Activated B cell treated with CpG ODN at 0.5 μM for 24 hours (primary cell): ENCODE measurements at regions not wholly inside any gene's neighbourhood (a gene's known extent, or its start where the extent isn't known, plus 50 kb on each side); places are given as distances from the start of the nearest gene placed in this dataset.

Experiments
- ATAC-seq: fragments of 200-7000 bp; cut with Tn5 transposase; one replicate; pipeline ENCODE4 v1.10.0; 2021; ENCODE audit warnings: low read depth, mild to moderate bottlenecking, moderate library complexity
- CTCF ChIA-PET: fragments of 350-600 bp; sonication (Branson Sonifier 250); formaldehyde crosslinking; loops from one replicate; lab custom pipeline; 2021; ENCODE audit warnings: antibody characterized with exemption; lab: Charles Lee
- POLR2A ChIA-PET: fragments of 350-600 bp; sonication (Branson Sonifier 250); formaldehyde crosslinking; loops from one replicate; lab custom pipeline; 2021; ENCODE audit warnings: antibody characterized with exemption; lab: Charles Lee
- DNase-seq: peaks from one replicate; pipeline ENCODE4 v3.0.0; 2022
- H3K27ac Mint-ChIP-seq: one replicate; pipeline ENCODE4 v1.8.0; 2020; ENCODE audit warnings: mixed read lengths
- H3K27me3 Mint-ChIP-seq: one replicate; pipeline ENCODE4 v1.8.0; 2021; ENCODE audit warnings: mixed read lengths
- H3K36me3 Mint-ChIP-seq: one replicate; pipeline ENCODE4 v1.8.0; 2021; ENCODE audit warnings: low read depth, mixed read lengths
- H3K4me1 Mint-ChIP-seq: one replicate; pipeline ENCODE4 v1.8.0; 2021; ENCODE audit warnings: mixed read lengths
- H3K4me3 Mint-ChIP-seq: one replicate; pipeline ENCODE4 v1.8.0; 2020; ENCODE audit warnings: mild to moderate bottlenecking, mixed read lengths
- H3K9me3 Mint-ChIP-seq: one replicate; pipeline ENCODE4 v1.8.0; 2020; ENCODE audit warnings: mixed read lengths
- CTCF ChIP-seq: fragments of 200-600 bp; IDR thresholded peaks from one replicate; pipeline ENCODE4 v1.8.0; 2022; ENCODE audit warnings: antibody characterized with exemption, mild to moderate bottlenecking
- intact Hi-C: fragments of 100-400 bp; cut with micrococcal nuclease; formaldehyde crosslinking; loops from one replicate; pipeline ENCODE4 v1.15.1; 2024

- Mint-ChIP-seq H3K9me3 (no peaks in the 10 kb centered on the region), H3K27ac (no peak overlapping the region), H3K4me3 (no peak overlapping the region), H3K27me3 (no peaks in the 10 kb centered on the region), H3K4me1 (no peaks in the 10 kb centered on the region), H3K36me3 (no peaks in the 10 kb centered on the region)
- intact Hi-C loops, result no loop called here
- POLR2A ChIA-PET, result no interaction called here
- DNase-seq (no peak), ATAC-seq (no peak)
- TF ChIP-seq CTCF, result no peak
- CTCF ChIA-PET, result no interaction called here
These were observed 817.9 kb downstream of the SOCS6 start for GRCh38 chr18:71106701-71107100.

GRCh38 chr18:71105994-71106546, 817.2 kb downstream of the SOCS6 start:
- CTCF ChIA-PET, result no interaction called here
- H3K27ac Mint-ChIP-seq, result no peak overlapping the region
- H3K27me3 Mint-ChIP-seq, result no peaks in the 10 kb centered on the region
- no peaks in the 10 kb centered on the region for H3K9me3 Mint-ChIP-seq
- no peak for TF ChIP-seq CTCF
- no peak overlapping the region for H3K4me3 Mint-ChIP-seq
- no peak for DNase-seq
- H3K36me3 Mint-ChIP-seq, result no peaks in the 10 kb centered on the region
- no peak for ATAC-seq
- H3K4me1 Mint-ChIP-seq, result no peaks in the 10 kb centered on the region
- POLR2A ChIA-PET, result no interaction called here
- intact Hi-C loops, result no loop called here

GRCh38 chr18:71105078-71105819, 816.4 kb downstream of the SOCS6 start:
- POLR2A ChIA-PET, result no interaction called here
- CTCF ChIA-PET, result no interaction called here
- no peaks in the 10 kb centered on the region for H3K4me1 Mint-ChIP-seq
- H3K27me3 Mint-ChIP-seq, result no peaks in the 10 kb centered on the region
- H3K27ac Mint-ChIP-seq, result no peak overlapping the region
- no peaks in the 10 kb centered on the region for H3K36me3 Mint-ChIP-seq
- no peak for TF ChIP-seq CTCF
- no peak for ATAC-seq
- H3K4me3 Mint-ChIP-seq, result no peak overlapping the region
- intact Hi-C loops, result no loop called here
- no peak for DNase-seq
- no peaks in the 10 kb centered on the region for H3K9me3 Mint-ChIP-seq

GRCh38 chr18:71079606-71080005, 790.8 kb downstream of the SOCS6 start:
- no peak for DNase-seq
- no peaks in the 10 kb centered on the region for H3K27me3 Mint-ChIP-seq
- no peaks in the 10 kb centered on the region for H3K9me3 Mint-ChIP-seq
- TF ChIP-seq CTCF, result no peak
- POLR2A ChIA-PET, result no interaction called here
- ATAC-seq, result no peak
- no peaks in the 10 kb centered on the region for H3K36me3 Mint-ChIP-seq
- no peaks in the 10 kb centered on the region for H3K4me1 Mint-ChIP-seq
- H3K4me3 Mint-ChIP-seq, result no peak overlapping the region
- CTCF ChIA-PET, result no interaction called here
- H3K27ac Mint-ChIP-seq, result no peak overlapping the region
- intact Hi-C loops, result no loop called here

- Mint-ChIP-seq H3K27me3 (no peaks in the 10 kb centered on the region), H3K9me3 (no peaks in the 10 kb centered on the region), H3K4me1 (no peaks in the 10 kb centered on the region), H3K4me3 (no peak overlapping the region), H3K27ac (no peak overlapping the region), H3K36me3 (no peaks in the 10 kb centered on the region)
- ATAC-seq (no peak), DNase-seq (no peak)
- no peak for TF ChIP-seq CTCF
- intact Hi-C loops, result no loop called here
- ChIA-PET CTCF (no interaction called here), POLR2A (interaction anchor here (0.7 kb wide), 1 partner anchor 73 kb away, joined by 4 read pairs; no protein-coding TSS in a partner anchor)
These were observed 788.6 kb downstream of the SOCS6 start for GRCh38 chr18:71077451-71077850.
